Panc1 (cell line): ENCODE measurements at regions not wholly inside any gene's neighbourhood (a gene's known extent, or its start where the extent isn't known, plus 50 kb on each side); places are given as distances from the start of the nearest gene placed in this dataset.

Experiments used
- CTCF ChIP-seq: fragments of 450-650 bp; IDR thresholded peaks from 2 replicates; pipeline ENCODE4 v1.5.1; 2017; ENCODE audit warnings: mild to moderate bottlenecking
- REST ChIP-seq, 2 experiments: IDR thresholded peaks; 2 replicates each; pipeline ENCODE4 v1.6.1; 2011 to 2012; ENCODE audit warnings: low read depth in 2 of 2, control low read depth in 1 of 2, low read length in 1 of 2, mild to moderate bottlenecking in 1 of 2, moderate library complexity in 1 of 2; ENCODE audit not compliant: insufficient read depth in 1 of 2

GRCh38 chr5:2134543-2135292 is 252.0 kb upstream of the IRX4 start:
- TF ChIP-seq CTCF (no peak), REST (IDR thresholded peaks at IDR 0.05; ENCODE audit: insufficient read depth in 1 of 2, low read depth in 2 of 2, low read length in 1 of 2) (no peak)
